ENCODE measurements at regions not wholly inside any gene's neighbourhood (a gene's known extent, or its start where the extent isn't known, plus 50 kb on each side); places are given as distances from the start of the nearest gene placed in this dataset.

- no peaks in the 10 kb centered on the region for H3K36me3 ChIP-seq (ENCODE audit: low read length)
- H3K27ac ChIP-seq (ENCODE audit: low read depth, low read length) = no peak overlapping the region
- no peaks in the 10 kb centered on the region for H3F3A ChIP-seq (ENCODE audit: insufficient read depth)
- TF ChIP-seq CTCF (IDR thresholded peaks at IDR 0.05; ENCODE audit: insufficient read depth, low read length, poor library complexity, severe bottlenecking) (no peak), EZH2phosphoT487 (conservative IDR thresholded peaks at IDR 0.05; ENCODE audit: low read length) (no peak)
- no peaks in the 10 kb centered on the region for H3K9me3 ChIP-seq (ENCODE audit: insufficient read depth, low read length)
- no peak overlapping the region for H3K4me3 ChIP-seq (ENCODE audit: insufficient read depth, low read length, poor library complexity, severe bottlenecking)
- no peak overlapping the region for H3K4me2 ChIP-seq (ENCODE audit: low read depth, low read length, poor library complexity, severe bottlenecking)
- no peak overlapping the region for H2AFZ ChIP-seq (ENCODE audit: low read depth, low read length, severe bottlenecking)
- no peaks in the 10 kb centered on the region for H4K20me1 ChIP-seq (ENCODE audit: low read depth, low read length)
- no peak overlapping the region for H3K9ac ChIP-seq (ENCODE audit: low read length)
- H3K9me2 ChIP-seq (replicated peaks; ENCODE audit: insufficient read depth, low read length) = no peaks in the 10 kb centered on the region
- no peaks in the 10 kb centered on the region for H3K79me2 ChIP-seq (ENCODE audit: insufficient read depth, low read length)
- H3K27me3 ChIP-seq (ENCODE audit: low read length) = no peaks in the 10 kb centered on the region
Measured at GRCh38 chr18:44467718-44468117, 213.0 kb upstream of the SETBP1 start.

DNA sequence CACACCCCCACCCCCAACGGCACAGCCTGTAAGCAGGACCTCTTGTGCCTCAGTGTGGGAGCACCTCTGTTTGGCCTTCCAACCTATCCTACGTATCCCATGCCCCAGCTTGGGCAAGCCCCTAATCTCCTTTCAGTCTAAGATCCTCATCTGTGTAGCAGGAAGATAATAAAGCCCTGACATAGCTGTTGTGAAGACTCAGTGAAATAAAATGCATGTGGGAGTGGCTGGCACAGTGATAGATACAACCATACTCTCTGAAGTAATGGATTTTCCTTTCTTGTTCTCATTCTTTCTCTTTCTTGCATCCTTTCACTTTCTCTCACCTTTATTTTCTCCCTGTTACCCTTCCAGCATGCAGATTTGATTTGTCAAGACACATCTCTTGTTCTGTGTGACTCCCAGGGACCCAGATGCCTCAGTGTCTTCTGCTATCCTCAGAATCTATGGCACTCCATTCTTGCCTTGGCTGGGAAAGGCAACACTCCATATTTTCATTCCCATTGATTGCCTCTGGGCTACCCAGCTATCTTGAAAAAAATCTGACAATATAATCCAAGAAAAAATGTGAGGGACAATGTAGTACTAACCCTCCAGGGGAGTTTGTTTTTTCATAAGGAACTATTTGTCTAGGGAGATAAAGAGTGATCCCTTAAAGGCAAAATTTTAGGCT is 207.2 kb upstream of the SETBP1 start:
- Histone ChIP-seq H3K9me2 (replicated peaks; ENCODE audit: insufficient read depth, low read length) (no peaks in the 10 kb centered on the region), H3K36me3 (ENCODE audit: low read length) (no peaks in the 10 kb centered on the region), H3K27ac (ENCODE audit: low read depth, low read length) (no peak overlapping the region), H3K4me3 (ENCODE audit: insufficient read depth, low read length, poor library complexity, severe bottlenecking) (no peak overlapping the region), H4K20me1 (ENCODE audit: low read depth, low read length) (no peaks in the 10 kb centered on the region), H3K27me3 (ENCODE audit: low read length) (no peaks in the 10 kb centered on the region), H3K9ac (ENCODE audit: low read length) (no peak overlapping the region), H3F3A (ENCODE audit: insufficient read depth) (no peaks in the 10 kb centered on the region), H3K79me2 (ENCODE audit: insufficient read depth, low read length) (no peaks in the 10 kb centered on the region), H3K4me2 (ENCODE audit: low read depth, low read length, poor library complexity, severe bottlenecking) (no peak overlapping the region), H2AFZ (ENCODE audit: low read depth, low read length, severe bottlenecking) (no peak overlapping the region), H3K9me3 (ENCODE audit: insufficient read depth, low read length) (no peaks in the 10 kb centered on the region)
- TF ChIP-seq EZH2phosphoT487 (conservative IDR thresholded peaks at IDR 0.05; ENCODE audit: low read length) (no peak), CTCF (IDR thresholded peaks at IDR 0.05; ENCODE audit: insufficient read depth, low read length, poor library complexity, severe bottlenecking) (no peak)

DNA sequence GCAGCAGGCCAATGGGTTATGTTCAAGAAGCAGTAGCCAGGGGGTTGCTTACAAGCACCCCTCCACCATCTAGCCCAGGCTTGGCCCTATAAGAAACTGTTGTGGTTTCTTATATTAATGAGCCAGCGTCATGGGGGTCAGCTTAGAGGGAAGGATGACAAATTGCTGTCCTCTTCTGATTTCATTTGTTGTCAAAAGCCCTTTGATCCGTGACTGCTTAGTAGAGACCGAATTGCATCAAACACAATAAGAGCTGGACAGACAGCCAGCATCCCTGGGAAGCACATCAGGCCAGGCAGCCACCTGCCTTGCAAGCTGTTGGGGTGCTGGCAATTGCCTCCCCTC is 206.6 kb upstream of the SETBP1 start:
- TF ChIP-seq CTCF (IDR thresholded peaks at IDR 0.05; ENCODE audit: insufficient read depth, low read length, poor library complexity, severe bottlenecking) = no peak
- no peak for TF ChIP-seq EZH2phosphoT487 (conservative IDR thresholded peaks at IDR 0.05; ENCODE audit: low read length)
- Histone ChIP-seq H3F3A (ENCODE audit: insufficient read depth) (no peaks in the 10 kb centered on the region), H3K36me3 (ENCODE audit: low read length) (no peaks in the 10 kb centered on the region), H2AFZ (ENCODE audit: low read depth, low read length, severe bottlenecking) (no peak overlapping the region), H3K27ac (ENCODE audit: low read depth, low read length) (no peak overlapping the region), H3K4me2 (ENCODE audit: low read depth, low read length, poor library complexity, severe bottlenecking) (no peak overlapping the region), H4K20me1 (ENCODE audit: low read depth, low read length) (no peaks in the 10 kb centered on the region), H3K4me3 (ENCODE audit: insufficient read depth, low read length, poor library complexity, severe bottlenecking) (no peak overlapping the region), H3K9me3 (ENCODE audit: insufficient read depth, low read length) (no peaks in the 10 kb centered on the region), H3K79me2 (ENCODE audit: insufficient read depth, low read length) (no peaks in the 10 kb centered on the region), H3K9me2 (replicated peaks; ENCODE audit: insufficient read depth, low read length) (no peaks in the 10 kb centered on the region), H3K9ac (ENCODE audit: low read length) (no peak overlapping the region), H3K27me3 (ENCODE audit: low read length) (no peaks in the 10 kb centered on the region)

Data from SU-DHL-6 (cell line).